Ishikawa (cell line): ENCODE measurements at regions not wholly inside any gene's neighbourhood (a gene's known extent, or its start where the extent isn't known, plus 50 kb on each side); places are given as distances from the start of the nearest gene placed in this dataset.

ENCODE experiments used
- CEBPB ChIP-seq: IDR thresholded peaks from 2 replicates; pipeline ENCODE4 v1.6.1; 2012
- CREB1 ChIP-seq: IDR thresholded peaks from 2 replicates; pipeline ENCODE4 v1.6.1; 2012; ENCODE audit warnings: low read depth
- EGR1 ChIP-seq: IDR thresholded peaks from 2 replicates; pipeline ENCODE4 v1.6.1; 2012
- EP300 ChIP-seq: IDR thresholded peaks from 2 replicates; pipeline ENCODE4 v1.6.1; 2012; ENCODE audit warnings: borderline replicate concordance
- FOXM1 ChIP-seq: IDR thresholded peaks from 2 replicates; pipeline ENCODE4 v1.6.1; 2012; ENCODE audit warnings: low read depth, borderline replicate concordance
- NFIC ChIP-seq: IDR thresholded peaks from 2 replicates; pipeline ENCODE4 v1.6.1; 2012
- RAD21 ChIP-seq: IDR thresholded peaks from 2 replicates; pipeline ENCODE4 v1.6.1; 2012; ENCODE audit warnings: low read depth
- TAF1 ChIP-seq: IDR thresholded peaks from 2 replicates; pipeline ENCODE4 v1.6.1; 2012; ENCODE audit warnings: low read depth, mild to moderate bottlenecking
- TCF12 ChIP-seq: IDR thresholded peaks from 2 replicates; pipeline ENCODE4 v1.6.1; 2012; ENCODE audit warnings: low read depth
- TEAD4 ChIP-seq: IDR thresholded peaks from 2 replicates; pipeline ENCODE4 v1.6.1; 2012
- YY1 ChIP-seq: IDR thresholded peaks from 2 replicates; pipeline ENCODE4 v1.6.1; 2012; ENCODE audit warnings: low read depth
- ZBTB7A ChIP-seq: IDR thresholded peaks from 2 replicates; pipeline ENCODE4 v1.6.1; 2012; ENCODE audit warnings: low read depth
- TF ChIP-seq, protein P1 (sequence below): IDR thresholded peaks from 2 replicates; pipeline ENCODE4 v1.6.1; 2012; ENCODE audit warnings: low read depth, mild to moderate bottlenecking
- TF ChIP-seq, protein P2 (sequence below): IDR thresholded peaks from 2 replicates; pipeline ENCODE4 v1.6.1; 2012
- TF ChIP-seq, protein P3 (sequence below): IDR thresholded peaks from 2 replicates; pipeline ENCODE4 v1.6.1; 2012

- TF ChIP-seq RAD21 (no peak), EGR1 (no peak), TCF12 (no peak), CEBPB (no peak), TEAD4 (no peak), YY1 (no peak), FOXM1 (no peak), CREB1 (no peak), NFIC (no peak)
- TF ChIP-seq, protein P1, sequence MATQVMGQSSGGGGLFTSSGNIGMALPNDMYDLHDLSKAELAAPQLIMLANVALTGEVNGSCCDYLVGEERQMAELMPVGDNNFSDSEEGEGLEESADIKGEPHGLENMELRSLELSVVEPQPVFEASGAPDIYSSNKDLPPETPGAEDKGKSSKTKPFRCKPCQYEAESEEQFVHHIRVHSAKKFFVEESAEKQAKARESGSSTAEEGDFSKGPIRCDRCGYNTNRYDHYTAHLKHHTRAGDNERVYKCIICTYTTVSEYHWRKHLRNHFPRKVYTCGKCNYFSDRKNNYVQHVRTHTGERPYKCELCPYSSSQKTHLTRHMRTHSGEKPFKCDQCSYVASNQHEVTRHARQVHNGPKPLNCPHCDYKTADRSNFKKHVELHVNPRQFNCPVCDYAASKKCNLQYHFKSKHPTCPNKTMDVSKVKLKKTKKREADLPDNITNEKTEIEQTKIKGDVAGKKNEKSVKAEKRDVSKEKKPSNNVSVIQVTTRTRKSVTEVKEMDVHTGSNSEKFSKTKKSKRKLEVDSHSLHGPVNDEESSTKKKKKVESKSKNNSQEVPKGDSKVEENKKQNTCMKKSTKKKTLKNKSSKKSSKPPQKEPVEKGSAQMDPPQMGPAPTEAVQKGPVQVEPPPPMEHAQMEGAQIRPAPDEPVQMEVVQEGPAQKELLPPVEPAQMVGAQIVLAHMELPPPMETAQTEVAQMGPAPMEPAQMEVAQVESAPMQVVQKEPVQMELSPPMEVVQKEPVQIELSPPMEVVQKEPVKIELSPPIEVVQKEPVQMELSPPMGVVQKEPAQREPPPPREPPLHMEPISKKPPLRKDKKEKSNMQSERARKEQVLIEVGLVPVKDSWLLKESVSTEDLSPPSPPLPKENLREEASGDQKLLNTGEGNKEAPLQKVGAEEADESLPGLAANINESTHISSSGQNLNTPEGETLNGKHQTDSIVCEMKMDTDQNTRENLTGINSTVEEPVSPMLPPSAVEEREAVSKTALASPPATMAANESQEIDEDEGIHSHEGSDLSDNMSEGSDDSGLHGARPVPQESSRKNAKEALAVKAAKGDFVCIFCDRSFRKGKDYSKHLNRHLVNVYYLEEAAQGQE = no peak
Measured at GRCh38 chr6:165974817-165975216, 192.8 kb downstream of the TBXT start.

- no peak for TF ChIP-seq ZBTB7A
- TF ChIP-seq YY1 = no peak
Measured at GRCh38 chr6:165973473-165973872, 194.2 kb downstream of the TBXT start.

- TF ChIP-seq, protein P1 = no peak
- no peak for TF ChIP-seq EP300
Measured at GRCh38 chr6:165972139-165972802, 195.4 kb downstream of the TBXT start.

GRCh38 chr6:165971202-165971601 lies 196.4 kb downstream of the TBXT start:
- TF ChIP-seq TAF1 = no peak
- no peak for TF ChIP-seq TCF12
- TF ChIP-seq ZBTB7A = no peak
- no peak for TF ChIP-seq YY1
- TF ChIP-seq FOXM1 = no peak
- TF ChIP-seq, protein P1 = no peak
- TF ChIP-seq, protein P2, sequence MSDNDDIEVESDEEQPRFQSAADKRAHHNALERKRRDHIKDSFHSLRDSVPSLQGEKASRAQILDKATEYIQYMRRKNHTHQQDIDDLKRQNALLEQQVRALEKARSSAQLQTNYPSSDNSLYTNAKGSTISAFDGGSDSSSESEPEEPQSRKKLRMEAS = no peak
- TF ChIP-seq EGR1 = no peak
- TF ChIP-seq, protein P3, sequence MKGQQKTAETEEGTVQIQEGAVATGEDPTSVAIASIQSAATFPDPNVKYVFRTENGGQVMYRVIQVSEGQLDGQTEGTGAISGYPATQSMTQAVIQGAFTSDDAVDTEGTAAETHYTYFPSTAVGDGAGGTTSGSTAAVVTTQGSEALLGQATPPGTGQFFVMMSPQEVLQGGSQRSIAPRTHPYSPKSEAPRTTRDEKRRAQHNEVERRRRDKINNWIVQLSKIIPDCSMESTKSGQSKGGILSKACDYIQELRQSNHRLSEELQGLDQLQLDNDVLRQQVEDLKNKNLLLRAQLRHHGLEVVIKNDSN = no peak
- no peak for TF ChIP-seq TEAD4

DNA sequence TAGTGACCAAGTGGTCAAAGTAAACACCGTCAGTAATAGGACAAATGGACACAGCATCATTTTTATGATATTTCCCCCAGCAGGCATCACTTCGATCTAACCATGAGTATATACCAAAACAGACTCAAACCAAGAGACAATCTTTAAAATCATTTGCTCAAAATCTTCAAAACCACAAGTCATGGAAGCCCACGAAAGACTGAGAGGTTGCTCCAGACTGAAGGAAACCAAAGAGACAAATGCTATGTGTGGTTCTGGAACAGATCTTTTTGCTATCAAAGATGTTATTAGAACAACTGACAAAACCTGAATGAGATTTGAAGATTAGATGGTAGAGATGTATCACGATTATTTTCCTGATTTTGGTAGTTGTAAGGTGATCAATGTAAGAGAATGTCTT lies 197.7 kb downstream of the TBXT start:
- TF ChIP-seq ZBTB7A (no peak), YY1 (no peak), EP300 (no peak), TAF1 (no peak), CREB1 (no peak), NFIC (no peak)
- TF ChIP-seq, protein P2 = no peak
- TF ChIP-seq, protein P1 = no peak
